Activated naive CD4-positive, alpha-beta T cell treated with Interleukin-2 at 50 U/mL for 16 hours (primary cell): ENCODE measurements at regions not wholly inside any gene's neighbourhood (a gene's known extent, or its start where the extent isn't known, plus 50 kb on each side); places are given as distances from the start of the nearest gene placed in this dataset.
"Not testable (repeated sequence)": the region's sequence is repeated elsewhere in the genome, so short reads cannot be mapped to it uniquely, and the experiment has no call there.

Experiments used
- DNase-seq: peaks from one replicate; pipeline ENCODE4 v3.0.0-alpha.2; 2020

- DNase-seq: no peak
Measured at GRCh38 chr3:107117922-107118536, 259.2 kb upstream of the CCDC54 start.

GRCh38 chr3:107124885-107125284 is 252.4 kb upstream of the CCDC54 start:
- DNase-seq: no peak

- no peak for DNase-seq
Measured at GRCh38 chr3:107128946-107129345, 248.3 kb upstream of the CCDC54 start.

- DNase-seq: no peak
Measured at GRCh38 chr3:107130089-107130700, 247.0 kb upstream of the CCDC54 start.

GRCh38 chr3:107132674-107133073 is 244.6 kb upstream of the CCDC54 start:
- DNase-seq: no peak

DNA sequence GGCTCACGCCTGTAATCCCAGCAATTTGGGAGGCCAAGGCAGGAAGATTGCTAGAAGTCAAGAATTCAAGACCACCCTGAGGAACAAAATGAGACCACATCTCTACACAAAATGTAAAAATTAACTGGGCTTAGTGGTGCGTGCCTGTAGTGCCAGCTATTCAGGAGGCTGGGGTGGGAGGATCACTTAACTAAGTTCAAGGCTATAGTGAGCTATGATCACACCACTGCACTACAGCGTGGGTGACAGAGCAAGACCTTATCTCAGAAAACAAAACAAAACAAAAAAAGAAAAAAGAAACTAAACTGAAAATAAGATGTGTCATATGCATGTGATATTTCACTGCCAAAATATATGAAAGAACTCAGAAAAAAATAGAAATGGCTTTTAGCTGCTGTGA is 243.3 kb upstream of the CCDC54 start:
- no peak for DNase-seq

- DNase-seq: no peak
Measured at GRCh38 chr3:107142171-107142570, 235.1 kb upstream of the CCDC54 start.

DNA sequence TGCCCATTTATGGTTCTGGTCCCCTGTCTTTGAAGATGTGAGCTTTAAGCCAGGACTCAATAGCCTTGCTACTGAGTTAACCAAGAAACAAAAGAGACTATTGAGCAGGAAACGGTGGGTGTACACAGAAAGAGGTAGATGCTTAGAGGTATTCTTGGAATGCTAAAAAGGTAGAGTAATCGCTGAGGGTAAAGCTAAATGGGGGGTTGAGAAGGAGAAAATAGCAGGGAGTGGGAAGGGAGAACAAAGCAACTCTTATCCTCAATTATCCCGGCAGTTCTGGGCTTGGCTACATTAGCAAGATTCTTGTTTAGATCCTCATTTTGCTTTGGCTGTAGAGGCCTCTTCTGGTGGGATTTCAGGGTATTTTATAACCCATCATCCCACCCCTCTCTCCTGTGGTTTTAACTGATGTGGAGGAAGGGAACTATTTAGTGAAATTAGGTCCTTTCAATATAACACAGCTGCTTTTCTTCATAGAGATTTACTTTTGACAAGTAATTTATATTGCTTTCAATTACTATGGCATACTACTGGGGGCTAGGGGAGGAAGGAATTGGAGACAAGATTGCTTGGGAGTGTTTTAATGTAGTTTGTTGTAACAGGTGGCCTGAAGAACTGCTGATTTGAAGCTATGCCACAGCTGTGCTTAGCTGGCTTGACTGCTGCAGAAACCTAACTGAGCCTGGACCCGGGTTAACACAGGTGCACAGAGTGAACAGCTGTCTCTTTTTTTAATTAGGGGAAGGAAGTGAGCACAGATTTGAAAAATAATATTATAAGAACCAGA is 234.3 kb upstream of the CCDC54 start:
- DNase-seq: no peak

GRCh38 chr3:107150675-107151074 is 226.6 kb upstream of the CCDC54 start:
- DNase-seq: no peak

DNA sequence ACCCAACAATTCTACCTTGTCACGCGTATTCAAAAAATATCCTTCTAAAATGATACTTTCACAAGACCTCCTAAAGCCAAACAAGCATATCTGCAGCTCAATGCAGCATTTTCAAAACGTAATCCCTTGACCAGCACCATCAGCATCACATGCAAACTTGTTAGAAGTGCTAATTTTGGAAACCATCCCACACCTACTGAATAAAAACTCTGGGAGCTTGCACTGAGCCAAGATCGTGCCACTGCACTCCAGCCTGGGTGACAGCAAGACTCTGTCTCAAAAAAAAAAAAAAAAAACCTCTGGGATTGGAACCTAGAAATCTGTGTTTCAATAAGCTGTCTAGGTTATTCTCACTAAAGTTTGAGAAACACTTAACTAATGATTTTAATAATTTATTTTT is 223.3 kb upstream of the CCDC54 start:
- no peak for DNase-seq

- DNase-seq: no peak
Measured at GRCh38 chr3:107172411-107172810, 204.8 kb upstream of the CCDC54 start.

- DNase-seq: no peak
Measured at GRCh38 chr3:107184375-107184774, 192.9 kb upstream of the CCDC54 start.

DNA sequence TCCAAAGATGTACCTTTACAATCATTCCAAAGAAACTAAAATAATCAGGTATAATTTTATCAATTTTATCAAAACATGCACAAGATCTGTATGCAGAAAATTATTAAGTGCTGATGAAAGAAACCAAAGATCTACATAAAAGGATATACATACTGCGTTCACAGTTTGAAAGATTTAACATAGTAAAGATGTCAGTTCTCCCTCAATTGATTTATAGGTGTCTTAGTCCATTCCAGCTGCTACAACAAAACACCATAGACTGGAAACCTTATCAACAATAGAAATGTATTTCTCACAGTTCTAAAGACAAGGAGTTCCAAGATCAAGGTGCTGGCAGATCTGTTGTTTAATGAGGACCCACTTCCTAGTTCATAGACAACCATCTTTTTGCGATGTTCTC is 189.0 kb upstream of the CCDC54 start:
- DNase-seq: no peak

DNA sequence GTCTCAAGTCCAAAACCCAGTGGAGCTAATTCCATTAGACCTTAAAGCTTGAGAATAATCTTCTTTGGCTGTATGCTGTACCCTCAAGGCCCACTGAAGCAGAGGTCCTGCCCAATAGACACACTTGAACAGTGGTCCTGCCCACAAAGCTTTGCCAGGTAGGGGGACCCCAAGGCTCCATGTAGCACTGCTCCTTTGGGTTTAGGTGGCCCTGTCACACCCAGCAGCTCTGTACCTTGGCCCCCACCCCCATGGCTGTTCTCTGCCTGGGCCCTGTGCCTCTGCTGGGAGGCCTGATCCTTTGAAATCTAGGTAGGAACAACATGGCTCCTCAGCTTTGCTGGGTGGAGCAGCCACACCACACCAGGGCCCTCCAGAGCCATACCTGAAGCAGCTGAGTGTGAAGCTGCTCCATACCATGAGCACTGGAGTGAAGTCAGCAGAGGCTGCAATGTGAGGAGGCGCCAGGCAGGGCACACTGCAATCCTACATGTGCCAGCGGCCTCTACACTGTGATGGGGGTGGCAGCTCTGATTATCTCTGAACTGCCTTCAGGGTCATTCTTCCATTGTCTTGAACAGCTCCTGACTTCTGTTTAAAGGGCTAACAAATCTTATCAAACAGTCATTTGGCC is 188.0 kb upstream of the CCDC54 start:
- no peak for DNase-seq

- no peak for DNase-seq
Measured at GRCh38 chr3:107193116-107193515, 184.1 kb upstream of the CCDC54 start.

- DNase-seq: no peak
Measured at GRCh38 chr3:107198581-107199181, 178.6 kb upstream of the CCDC54 start.

- DNase-seq: no peak
Measured at GRCh38 chr3:107201146-107201545, 176.1 kb upstream of the CCDC54 start.

DNA sequence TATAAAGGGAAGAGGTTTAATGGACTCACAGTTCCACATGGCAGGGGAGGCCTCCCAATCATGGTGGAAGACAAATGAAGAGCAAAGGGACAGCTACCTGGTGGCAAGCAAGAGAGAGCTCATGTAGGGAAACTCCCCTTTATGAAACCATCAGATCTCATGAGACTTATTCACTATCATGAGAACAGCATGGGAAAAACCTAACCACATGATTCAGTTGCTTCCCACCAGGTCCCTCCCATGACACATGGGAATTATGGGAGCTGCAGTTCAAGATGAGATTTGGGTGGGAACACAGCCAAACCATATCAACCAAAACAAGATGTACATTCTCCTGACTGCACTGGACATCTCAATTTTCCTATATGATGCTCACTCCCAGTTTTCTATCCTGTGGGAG is 174.4 kb upstream of the CCDC54 start:
- DNase-seq: not testable (repeated sequence)

DNA sequence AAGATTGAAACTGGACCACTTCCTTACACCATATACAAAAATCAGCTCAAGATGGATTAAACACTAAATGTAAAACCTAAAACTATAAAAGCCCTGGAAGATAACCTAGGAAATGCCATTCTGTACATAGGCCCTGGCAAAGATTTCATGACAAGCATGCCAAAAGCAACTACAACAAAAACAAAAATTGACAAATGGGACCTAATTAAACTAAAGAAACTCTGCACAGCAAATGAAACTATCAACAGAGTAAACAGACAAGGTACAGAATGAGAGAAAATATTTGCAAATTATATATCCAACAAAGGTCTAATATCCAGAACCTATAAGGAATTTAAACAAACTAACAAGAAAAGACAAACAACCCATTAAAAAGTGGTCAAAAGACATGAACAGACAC is 173.1 kb upstream of the CCDC54 start:
- no peak for DNase-seq

DNA sequence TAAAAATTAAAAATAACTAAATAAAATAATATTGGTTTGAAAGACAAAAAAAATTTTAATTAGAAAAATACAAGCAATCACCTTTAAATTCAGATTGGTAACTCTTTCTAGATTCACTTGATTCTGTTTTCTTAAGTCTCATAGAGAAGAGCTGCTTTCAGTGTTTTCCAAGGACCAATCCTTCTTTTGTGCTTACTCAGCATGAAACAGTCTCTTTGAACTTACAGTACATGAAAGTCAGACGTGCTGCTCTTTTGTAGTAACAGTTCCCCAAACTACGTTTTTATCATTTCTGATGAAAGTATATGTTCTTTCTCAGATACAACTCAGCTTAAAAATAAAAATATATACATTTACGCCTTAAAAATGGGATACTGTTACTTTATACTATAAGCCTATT is 171.9 kb upstream of the CCDC54 start:
- DNase-seq: no peak

GRCh38 chr3:107206141-107206540 is 171.1 kb upstream of the CCDC54 start:
- DNase-seq: no peak

DNA sequence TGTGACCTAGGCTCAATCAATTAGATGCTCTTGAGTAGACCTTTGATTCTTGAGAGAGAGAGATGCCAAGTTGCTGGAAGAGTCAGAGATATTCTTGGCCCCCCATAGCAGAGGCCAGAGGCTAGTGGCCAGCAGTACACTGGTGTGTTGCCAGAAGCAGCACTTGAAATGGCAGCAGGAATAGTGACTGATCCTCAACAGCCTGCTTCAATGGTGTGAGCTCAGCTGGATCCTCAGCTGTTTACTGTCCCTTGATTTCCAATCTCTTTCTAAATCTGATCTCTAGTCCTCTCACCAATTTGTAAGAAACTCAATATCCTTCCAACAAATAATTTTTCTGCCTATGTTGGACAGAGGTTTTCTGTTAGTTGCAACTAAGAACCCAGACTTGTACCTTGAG is 170.3 kb upstream of the CCDC54 start:
- no peak for DNase-seq

DNA sequence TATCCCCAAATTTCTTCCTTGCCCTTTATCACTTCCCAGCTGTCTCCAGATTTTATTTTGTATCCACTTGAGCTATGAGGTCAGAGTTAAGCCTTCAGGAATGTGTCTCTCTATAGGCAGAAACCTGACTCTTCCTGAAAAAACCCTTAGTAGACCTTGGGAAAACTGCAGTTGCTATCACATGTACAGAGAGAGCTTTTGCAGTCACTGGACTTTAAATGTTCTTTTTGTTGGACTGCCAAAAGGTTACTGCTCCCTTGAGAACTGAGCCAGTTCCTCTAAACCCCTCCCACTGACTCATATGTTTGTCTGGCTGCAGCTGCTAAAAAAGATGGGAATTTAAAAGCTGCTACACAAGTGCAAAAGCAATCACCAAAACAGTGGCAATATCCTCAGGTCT is 169.1 kb upstream of the CCDC54 start:
- no peak for DNase-seq
